Lung (tissue), 11 donors: ENCODE measurements at regions not wholly inside any gene's neighbourhood (a gene's known extent, or its start where the extent isn't known, plus 50 kb on each side); places are given as distances from the start of the nearest gene placed in this dataset.

ENCODE experiments used
- ATAC-seq: fragments of 200-7000 bp; cut with Tn5 transposase; one replicate; pipeline ENCODE4 v1.9.1; 2020; ENCODE audit warnings: moderate number of reproducible peaks; ENCODE audit not compliant: insufficient read depth, low FRiP score
- DNase-seq, 3 donors: peaks; one replicate each; pipeline ENCODE4 v3.0.0-alpha.2; 2013 to 2017
- H3K27ac ChIP-seq, 2 donors: one replicate each; pipeline ENCODE4 v1.5.1; 2013; ENCODE audit warnings: mild to moderate bottlenecking in 2 of 2, moderate library complexity in 2 of 2, control low read depth in 1 of 2, inconsistent platforms in 1 of 2, low read depth in 1 of 2, low read length in 1 of 2
- H3K27me3 ChIP-seq, 3 donors: one replicate each; pipeline ENCODE4 v1.5.1; 2013; ENCODE audit warnings: low read length in 2 of 3; ENCODE audit not compliant: control insufficient read depth in 3 of 3, insufficient read depth in 3 of 3
- H3K36me3 ChIP-seq, 4 donors: one replicate each; pipeline ENCODE4 v1.5.1; 2013; ENCODE audit warnings: low read length in 4 of 4, mild to moderate bottlenecking in 1 of 4, moderate library complexity in 1 of 4; ENCODE audit not compliant: control insufficient read depth in 4 of 4, insufficient read depth in 4 of 4
- H3K4me1 ChIP-seq, 5 donors: one replicate each; pipeline ENCODE4 v1.5.1; 2013; ENCODE audit warnings: low read length in 5 of 5, mild to moderate bottlenecking in 2 of 5, moderate library complexity in 1 of 5; ENCODE audit not compliant: control insufficient read depth in 5 of 5, insufficient read depth in 5 of 5
- H3K4me3 ChIP-seq: one replicate; pipeline ENCODE4 v1.5.1; 2013; ENCODE audit warnings: mild to moderate bottlenecking, control low read depth, moderate library complexity
- H3K9ac ChIP-seq, 2 donors: one replicate each; pipeline ENCODE4 v1.5.1; 2013; ENCODE audit warnings: low read length in 2 of 2, control low read depth in 1 of 2; ENCODE audit not compliant: insufficient read depth in 1 of 2
- H3K9me3 ChIP-seq, 4 donors: one replicate each; pipeline ENCODE4 v1.5.1; 2013; ENCODE audit warnings: low read length in 3 of 4, mild to moderate bottlenecking in 1 of 4, moderate library complexity in 1 of 4; ENCODE audit not compliant: control insufficient read depth in 4 of 4, insufficient read depth in 3 of 4
- WGBS, 2 donors: extraction: QIAGEN DNeasy Blood & Tissue Kit; methylation state at CpG; one replicate each; pipeline ENCODE4 v1.1.7; 2013; 5-methylcytosine and 5-hydroxymethylcytosine counted together
- TF ChIP-seq, protein P1 (sequence below): IDR thresholded peaks from 2 replicates; pipeline ENCODE4 v1.5.1; 2012; ENCODE audit warnings: mild to moderate bottlenecking; ENCODE audit errors: control extremely low read depth, extremely low read depth
- donor health status: control.
- donor health status: control.
- donor health status: Bipolar disorder and iron deficiency.
- donor health status: healthy.
- donor health status: DM: yes; HTN: yes; CAD: no.

DNA sequence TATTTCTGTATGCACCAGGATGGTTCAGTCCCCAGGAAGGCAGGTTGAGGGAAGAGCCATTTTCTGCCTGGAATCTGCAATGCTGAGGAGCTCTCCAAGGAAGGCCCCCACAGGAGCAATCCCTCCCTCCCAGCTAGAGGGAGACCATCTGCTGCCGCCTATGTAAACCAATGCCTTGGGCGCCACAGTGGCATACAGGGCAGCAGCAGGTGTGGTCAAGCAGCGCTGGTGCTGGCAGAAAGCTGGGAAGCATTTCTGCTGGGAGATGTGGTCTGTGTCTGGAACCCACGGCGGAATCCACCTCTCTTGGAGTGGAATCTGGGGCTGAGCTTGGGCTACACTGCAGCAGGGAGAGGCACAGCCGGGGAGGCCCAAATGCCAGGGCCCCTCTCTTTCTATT, 283.3 kb downstream of the RRAGC start:
- H3K27ac ChIP-seq = no peak overlapping the region
- peaks cover 0 to 13% (median 7%) of the 10 kb centered on the region in 5 donors for H3K4me1 ChIP-seq
- H3K27me3 ChIP-seq = peaks cover 0 to 24% (median 19%) of the 10 kb centered on the region in 3 donors
- DNase-seq = no peak
- TF ChIP-seq, protein P1, sequence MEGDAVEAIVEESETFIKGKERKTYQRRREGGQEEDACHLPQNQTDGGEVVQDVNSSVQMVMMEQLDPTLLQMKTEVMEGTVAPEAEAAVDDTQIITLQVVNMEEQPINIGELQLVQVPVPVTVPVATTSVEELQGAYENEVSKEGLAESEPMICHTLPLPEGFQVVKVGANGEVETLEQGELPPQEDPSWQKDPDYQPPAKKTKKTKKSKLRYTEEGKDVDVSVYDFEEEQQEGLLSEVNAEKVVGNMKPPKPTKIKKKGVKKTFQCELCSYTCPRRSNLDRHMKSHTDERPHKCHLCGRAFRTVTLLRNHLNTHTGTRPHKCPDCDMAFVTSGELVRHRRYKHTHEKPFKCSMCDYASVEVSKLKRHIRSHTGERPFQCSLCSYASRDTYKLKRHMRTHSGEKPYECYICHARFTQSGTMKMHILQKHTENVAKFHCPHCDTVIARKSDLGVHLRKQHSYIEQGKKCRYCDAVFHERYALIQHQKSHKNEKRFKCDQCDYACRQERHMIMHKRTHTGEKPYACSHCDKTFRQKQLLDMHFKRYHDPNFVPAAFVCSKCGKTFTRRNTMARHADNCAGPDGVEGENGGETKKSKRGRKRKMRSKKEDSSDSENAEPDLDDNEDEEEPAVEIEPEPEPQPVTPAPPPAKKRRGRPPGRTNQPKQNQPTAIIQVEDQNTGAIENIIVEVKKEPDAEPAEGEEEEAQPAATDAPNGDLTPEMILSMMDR = no peak
- no peaks in the 10 kb centered on the region for H3K36me3 ChIP-seq
- H3K9me3 ChIP-seq = no peaks in the 10 kb centered on the region
- no peak for ATAC-seq
- no peak overlapping the region for H3K4me3 ChIP-seq
- no peak overlapping the region for H3K9ac ChIP-seq
- WGBS, 2 donors = 81 to 86% methylated on average over 6 of the region's 6 CpGs

- no peak overlapping the region for H3K4me3 ChIP-seq
- 33 to 57% methylated on average over 4 of the region's 4 CpGs for WGBS, 2 donors
- peak in 2 of 3 donors; percentile 39 to 65 for DNase-seq
Observed at GRCh38 chr1:38571726-38572125, 287.8 kb downstream of the RRAGC start.

GRCh38 chr1:38570657-38570975, 289.0 kb downstream of the RRAGC start:
- 85 to 89% methylated on average over 3 of the region's 3 CpGs for WGBS, 2 donors
- H3K4me1 ChIP-seq = peaks cover 0 to 13% (median 0%) of the 10 kb centered on the region in 5 donors
- no peak overlapping the region for H3K4me3 ChIP-seq
- H3K9me3 ChIP-seq = no peaks in the 10 kb centered on the region
- H3K27me3 ChIP-seq = peaks cover 0 to 5% (median 0%) of the 10 kb centered on the region in 3 donors
- H3K27ac ChIP-seq = no peak overlapping the region
- DNase-seq = no peak
- no peak overlapping the region for H3K9ac ChIP-seq
- TF ChIP-seq, protein P1 = no peak
- no peak for ATAC-seq
- no peaks in the 10 kb centered on the region for H3K36me3 ChIP-seq

More at GRCh38 chr1:38571726-38572125, 287.8 kb downstream of the RRAGC start:
- Histone ChIP-seq H3K9me3 (no peaks in the 10 kb centered on the region), H3K9ac (no peak overlapping the region), H3K27ac (no peak overlapping the region), H3K27me3 (peaks cover 0 to 10% (median 0%) of the 10 kb centered on the region in 3 donors), H3K36me3 (no peaks in the 10 kb centered on the region), H3K4me1 (peaks cover 0 to 13% (median 0%) of the 10 kb centered on the region in 5 donors)
- ATAC-seq = no peak
- TF ChIP-seq, protein P1 = no peak
